Trophoblast cell (in vitro differentiated cells and primary cell): ENCODE measurements at regions not wholly inside any gene's neighbourhood (a gene's known extent, or its start where the extent isn't known, plus 50 kb on each side); places are given as distances from the start of the nearest gene placed in this dataset.

Experiments used
- DNase-seq, 2 donors: peaks; one replicate each; pipeline ENCODE4 v3.0.0-alpha.2; 2016
- H2AFZ ChIP-seq: 2 replicates; pipeline ENCODE4 v1.6.1; 2013; ENCODE audit warnings: low read length, moderate library complexity, mild to moderate bottlenecking; ENCODE audit not compliant: insufficient read depth, poor library complexity
- H2AK5ac ChIP-seq: 2 replicates; pipeline ENCODE4 v1.6.1; 2013; ENCODE audit warnings: mild to moderate bottlenecking, low read length
- H2BK120ac ChIP-seq: 2 replicates; pipeline ENCODE4 v1.6.1; 2013; ENCODE audit warnings: low read length, mild to moderate bottlenecking, moderate library complexity; ENCODE audit not compliant: insufficient read depth, poor library complexity
- H2BK12ac ChIP-seq: 2 replicates; pipeline ENCODE4 v1.6.1; 2013; ENCODE audit warnings: mild to moderate bottlenecking, low read length, moderate library complexity
- H2BK5ac ChIP-seq: 2 replicates; pipeline ENCODE4 v1.6.1; 2013; ENCODE audit warnings: low read length, low read depth, moderate library complexity, mild to moderate bottlenecking; ENCODE audit not compliant: poor library complexity
- H3K14ac ChIP-seq: 2 replicates; pipeline ENCODE4 v1.6.1; 2013; ENCODE audit warnings: mild to moderate bottlenecking, low read length
- H3K18ac ChIP-seq: 2 replicates; pipeline ENCODE4 v1.6.1; 2013; ENCODE audit warnings: mild to moderate bottlenecking, low read length
- H3K23ac ChIP-seq: 2 replicates; pipeline ENCODE4 v1.6.1; 2013; ENCODE audit warnings: low read length
- H3K27ac ChIP-seq: 2 replicates; pipeline ENCODE4 v1.5.1; 2013; ENCODE audit warnings: low read depth, mild to moderate bottlenecking, inconsistent platforms, low read length, moderate library complexity
- H3K27me3 ChIP-seq: 2 replicates; pipeline ENCODE4 v1.6.1; 2013; ENCODE audit warnings: inconsistent platforms, mild to moderate bottlenecking, low read length, moderate library complexity; ENCODE audit not compliant: insufficient read depth
- H3K36me3 ChIP-seq, 2 experiments: 1 replicate in 1 of 2; 2 replicates in 1 of 2; pipeline ENCODE4 v1.6.1; 2013; ENCODE audit warnings: low read length in 2 of 2, mild to moderate bottlenecking in 2 of 2, moderate library complexity in 1 of 2; ENCODE audit not compliant: insufficient read depth in 2 of 2, control insufficient read depth in 1 of 2
- H3K4ac ChIP-seq: 2 replicates; pipeline ENCODE4 v1.6.1; 2013; ENCODE audit warnings: low read depth, mild to moderate bottlenecking, low read length, moderate library complexity
- H3K4me1 ChIP-seq, 2 experiments: 1 replicate in 1 of 2; 2 replicates in 1 of 2; pipeline ENCODE4 v1.6.1; 2013; ENCODE audit warnings: low read length in 2 of 2, mild to moderate bottlenecking in 2 of 2, moderate library complexity in 1 of 2; ENCODE audit not compliant: insufficient read depth in 2 of 2, control insufficient read depth in 1 of 2
- H3K4me2 ChIP-seq: 2 replicates; pipeline ENCODE4 v1.6.1; 2013; ENCODE audit warnings: inconsistent platforms, mild to moderate bottlenecking, low read length, moderate library complexity
- H3K4me3 ChIP-seq: 2 replicates; pipeline ENCODE4 v1.5.1; 2013; ENCODE audit warnings: mild to moderate bottlenecking, low read depth, low read length, inconsistent platforms
- H3K79me1 ChIP-seq: one replicate; pipeline ENCODE4 v1.6.1; 2013; ENCODE audit warnings: low read length
- H3K79me2 ChIP-seq: 2 replicates; pipeline ENCODE4 v1.6.1; 2013; ENCODE audit warnings: low read length, mild to moderate bottlenecking; ENCODE audit not compliant: control insufficient read depth, insufficient read depth, poor library complexity
- H3K9ac ChIP-seq: 2 replicates; pipeline ENCODE4 v1.6.1; 2013; ENCODE audit warnings: mild to moderate bottlenecking, low read length
- H3K9me3 ChIP-seq: 2 replicates; pipeline ENCODE4 v1.6.1; 2013; ENCODE audit warnings: low read depth, mild to moderate bottlenecking, control low read depth, inconsistent platforms, low read length; ENCODE audit not compliant: insufficient read depth
- H4K12ac ChIP-seq: 2 replicates; pipeline ENCODE4 v1.6.1; 2013; ENCODE audit warnings: low read depth, mild to moderate bottlenecking, low read length, moderate library complexity
- H4K8ac ChIP-seq: 2 replicates; pipeline ENCODE4 v1.6.1; 2013; ENCODE audit warnings: low read depth, mild to moderate bottlenecking, low read length, moderate library complexity
- H4K91ac ChIP-seq: one replicate; pipeline ENCODE4 v1.6.1; 2013; ENCODE audit warnings: low read depth, mild to moderate bottlenecking, low read length, moderate library complexity
- WGBS: extraction: QIAGEN DNeasy Blood & Tissue Kit; methylation state at CpG from one replicate; pipeline ENCODE4 v1.1.7; 2013; ENCODE audit warnings: missing lambda C conversion rate; ENCODE audit not compliant: insufficient read length, insufficient coverage; ENCODE audit errors: extremely low coverage; 5-methylcytosine and 5-hydroxymethylcytosine counted together

DNA sequence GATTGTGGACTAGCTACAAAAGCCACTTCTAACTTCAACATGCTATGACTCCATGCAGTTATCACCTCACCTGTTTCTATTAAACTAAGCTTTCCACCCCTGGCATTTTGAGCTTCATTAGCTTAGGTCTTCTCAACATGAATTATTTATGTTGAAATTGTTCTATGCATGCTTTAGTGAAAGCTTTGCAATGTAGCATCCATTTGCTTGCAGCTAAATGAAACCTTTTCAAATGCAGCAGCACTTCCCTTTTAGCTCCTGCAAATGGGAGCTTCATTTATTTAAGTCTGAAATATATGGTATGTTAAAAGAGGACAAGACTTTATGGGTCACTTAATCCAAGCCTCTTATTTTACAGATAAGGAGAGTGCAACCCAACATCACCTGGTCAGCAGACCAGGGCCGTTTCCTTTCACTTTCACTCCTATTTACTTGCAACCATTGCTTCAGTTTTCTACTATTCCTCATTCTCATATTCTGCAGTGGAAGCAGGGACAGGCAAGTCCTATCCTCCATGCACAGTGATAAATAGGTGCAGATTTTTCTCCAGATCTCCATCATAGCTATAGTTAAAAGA is 56.4 kb upstream of the SAMSN1 start:
- Histone ChIP-seq H3K27ac (no peak overlapping the region), H3K4ac (no peak overlapping the region), H3K14ac (no peak overlapping the region), H4K91ac (no peak overlapping the region), H3K79me1 (no peaks in the 10 kb centered on the region), H3K79me2 (no peaks in the 10 kb centered on the region), H3K18ac (no peak overlapping the region), H3K4me3 (no peak overlapping the region), H3K23ac (no peak overlapping the region), H2AFZ (no peak overlapping the region), H4K12ac (no peak overlapping the region), H3K36me3 (no peaks in the 10 kb centered on the region), H3K27me3 (no peaks in the 10 kb centered on the region), H2BK5ac (no peak overlapping the region), H2AK5ac (no peak overlapping the region), H2BK12ac (no peak overlapping the region), H3K9ac (no peak overlapping the region), H2BK120ac (no peak overlapping the region), H3K4me2 (no peak overlapping the region), H3K9me3 (no peaks in the 10 kb centered on the region), H3K4me1 (no peaks in the 10 kb centered on the region), H4K8ac (no peak overlapping the region)
- no peak for DNase-seq
- WGBS: no CpG with 5 or more reads among the region's 1 CpG

- Histone ChIP-seq H4K12ac (no peak overlapping the region), H3K79me1 (no peaks in the 10 kb centered on the region), H3K9ac (no peak overlapping the region), H3K4ac (no peak overlapping the region), H3K36me3 (no peaks in the 10 kb centered on the region), H2AK5ac (no peak overlapping the region), H3K4me1 (no peaks in the 10 kb centered on the region), H3K4me3 (no peak overlapping the region), H3K27ac (no peak overlapping the region), H2BK5ac (no peak overlapping the region), H3K79me2 (no peaks in the 10 kb centered on the region), H3K23ac (no peak overlapping the region), H3K4me2 (no peak overlapping the region), H2BK12ac (no peak overlapping the region), H4K8ac (no peak overlapping the region), H4K91ac (no peak overlapping the region), H3K9me3 (no peaks in the 10 kb centered on the region), H3K27me3 (no peaks in the 10 kb centered on the region), H2BK120ac (no peak overlapping the region), H3K18ac (no peak overlapping the region), H2AFZ (no peak overlapping the region), H3K14ac (no peak overlapping the region)
- DNase-seq: no peak
- WGBS: no CpG with 5 or more reads among the region's 3 CpGs
Measured at GRCh38 chr21:14600569-14601297, 54.6 kb upstream of the SAMSN1 start.

DNA sequence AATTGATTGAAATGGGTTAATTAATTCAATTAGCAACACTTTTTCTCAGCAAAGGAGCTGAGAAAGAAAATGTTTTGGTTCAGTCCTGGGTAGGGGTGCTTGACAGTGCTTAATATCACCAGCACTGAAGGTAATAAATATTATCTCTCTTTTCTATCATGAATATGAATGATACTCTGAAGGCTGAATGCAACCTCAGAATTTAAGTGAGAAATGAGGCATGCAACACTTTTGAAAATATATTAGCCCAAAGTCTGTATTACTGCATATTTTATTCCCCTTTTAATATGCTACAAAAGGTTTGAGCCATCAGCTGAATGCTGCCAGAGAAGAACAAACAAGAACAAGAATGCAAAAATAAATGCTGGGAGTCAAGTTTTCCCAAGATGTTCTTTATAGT is 52.0 kb upstream of the SAMSN1 start:
- H3K79me2 ChIP-seq: no peaks in the 10 kb centered on the region
- H2AK5ac ChIP-seq: no peak overlapping the region
- no peak overlapping the region for H2BK120ac ChIP-seq
- no peak overlapping the region for H3K4me2 ChIP-seq
- no peak overlapping the region for H2BK12ac ChIP-seq
- no peak overlapping the region for H3K4ac ChIP-seq
- no peaks in the 10 kb centered on the region for H3K36me3 ChIP-seq
- H3K18ac ChIP-seq: no peak overlapping the region
- no peaks in the 10 kb centered on the region for H3K9me3 ChIP-seq
- no peak overlapping the region for H3K14ac ChIP-seq
- H3K4me1 ChIP-seq: no peaks in the 10 kb centered on the region
- H4K8ac ChIP-seq: no peak overlapping the region
- H3K23ac ChIP-seq: no peak overlapping the region
- no peaks in the 10 kb centered on the region for H3K27me3 ChIP-seq
- no peak for DNase-seq
- no peaks in the 10 kb centered on the region for H3K79me1 ChIP-seq
- H4K12ac ChIP-seq: no peak overlapping the region
- H3K4me3 ChIP-seq: no peak overlapping the region
- no peak overlapping the region for H4K91ac ChIP-seq
- H3K9ac ChIP-seq: no peak overlapping the region
- H2AFZ ChIP-seq: no peak overlapping the region
- H3K27ac ChIP-seq: no peak overlapping the region
- no peak overlapping the region for H2BK5ac ChIP-seq
